ENCODE measurements at regions not wholly inside any gene's neighbourhood (a gene's known extent, or its start where the extent isn't known, plus 50 kb on each side); places are given as distances from the start of the nearest gene placed in this dataset.

- H3K4me1 ChIP-seq (ENCODE audit: control insufficient read depth in 3 of 3, insufficient read depth in 3 of 3, low read length in 3 of 3) = peaks cover 34 to 47% (median 37%) of the 10 kb centered on the region in 3 donors
- no peaks in the 10 kb centered on the region for H3K9me3 ChIP-seq (ENCODE audit: control insufficient read depth in 3 of 3, low read length in 3 of 3)
- no peaks in the 10 kb centered on the region for H3K36me3 ChIP-seq (ENCODE audit: control insufficient read depth in 3 of 3, insufficient read depth in 3 of 3, low read length in 3 of 3)
- no peaks in the 10 kb centered on the region for H3K27me3 ChIP-seq (ENCODE audit: control insufficient read depth in 3 of 3, insufficient read depth in 3 of 3, low read length in 3 of 3)
- H3K4me3 ChIP-seq (ENCODE audit: low read length in 3 of 3) = no peak overlapping the region
- H3K27ac ChIP-seq (ENCODE audit: low read depth, low read length) = no peak overlapping the region
- no peak overlapping the region for H3K9ac ChIP-seq (ENCODE audit: low read depth in 1 of 3, low read length in 3 of 3)
These were observed 142.4 kb downstream of the DDX1 start for GRCh38 chr2:15733867-15734673.

- Histone ChIP-seq H3K27me3 (ENCODE audit: control insufficient read depth in 3 of 3, insufficient read depth in 3 of 3, low read length in 3 of 3) (no peaks in the 10 kb centered on the region), H3K27ac (ENCODE audit: low read depth, low read length) (no peak overlapping the region), H3K9ac (ENCODE audit: low read depth in 1 of 3, low read length in 3 of 3) (no peak overlapping the region), H3K9me3 (ENCODE audit: control insufficient read depth in 3 of 3, low read length in 3 of 3) (no peaks in the 10 kb centered on the region), H3K4me3 (ENCODE audit: low read length in 3 of 3) (no peak overlapping the region), H3K36me3 (ENCODE audit: control insufficient read depth in 3 of 3, insufficient read depth in 3 of 3, low read length in 3 of 3) (no peaks in the 10 kb centered on the region), H3K4me1 (ENCODE audit: control insufficient read depth in 3 of 3, insufficient read depth in 3 of 3, low read length in 3 of 3) (peaks cover 33 to 45% (median 35%) of the 10 kb centered on the region in 3 donors)
These were observed 143.2 kb downstream of the DDX1 start for GRCh38 chr2:15734674-15735483.

- Histone ChIP-seq H3K4me3 (ENCODE audit: low read length in 3 of 3) (no peak overlapping the region), H3K36me3 (ENCODE audit: control insufficient read depth in 3 of 3, insufficient read depth in 3 of 3, low read length in 3 of 3) (no peaks in the 10 kb centered on the region), H3K27ac (ENCODE audit: low read depth, low read length) (no peak overlapping the region), H3K4me1 (ENCODE audit: control insufficient read depth in 3 of 3, insufficient read depth in 3 of 3, low read length in 3 of 3) (peaks cover 25 to 37% (median 27%) of the 10 kb centered on the region in 3 donors), H3K9me3 (ENCODE audit: control insufficient read depth in 3 of 3, low read length in 3 of 3) (no peaks in the 10 kb centered on the region), H3K27me3 (ENCODE audit: control insufficient read depth in 3 of 3, insufficient read depth in 3 of 3, low read length in 3 of 3) (no peaks in the 10 kb centered on the region), H3K9ac (ENCODE audit: low read depth in 1 of 3, low read length in 3 of 3) (no peak overlapping the region)
These were observed 144.0 kb downstream of the DDX1 start for GRCh38 chr2:15735484-15736326.

- no peaks in the 10 kb centered on the region for H3K9me3 ChIP-seq (ENCODE audit: control insufficient read depth in 3 of 3, low read length in 3 of 3)
- no peak overlapping the region for H3K27ac ChIP-seq (ENCODE audit: low read depth, low read length)
- H3K4me1 ChIP-seq (ENCODE audit: control insufficient read depth in 3 of 3, insufficient read depth in 3 of 3, low read length in 3 of 3) = peaks cover 18 to 28% (median 18%) of the 10 kb centered on the region in 3 donors
- no peak overlapping the region for H3K4me3 ChIP-seq (ENCODE audit: low read length in 3 of 3)
- no peaks in the 10 kb centered on the region for H3K36me3 ChIP-seq (ENCODE audit: control insufficient read depth in 3 of 3, insufficient read depth in 3 of 3, low read length in 3 of 3)
- no peaks in the 10 kb centered on the region for H3K27me3 ChIP-seq (ENCODE audit: control insufficient read depth in 3 of 3, insufficient read depth in 3 of 3, low read length in 3 of 3)
- H3K9ac ChIP-seq (ENCODE audit: low read depth in 1 of 3, low read length in 3 of 3) = no peak overlapping the region
These were observed 144.9 kb downstream of the DDX1 start for GRCh38 chr2:15736396-15737180.

- Histone ChIP-seq H3K9ac (ENCODE audit: low read depth in 1 of 3, low read length in 3 of 3) (no peak overlapping the region), H3K4me1 (ENCODE audit: control insufficient read depth in 3 of 3, insufficient read depth in 3 of 3, low read length in 3 of 3) (peaks cover 12 to 20% (median 14%) of the 10 kb centered on the region in 3 donors), H3K36me3 (ENCODE audit: control insufficient read depth in 3 of 3, insufficient read depth in 3 of 3, low read length in 3 of 3) (no peaks in the 10 kb centered on the region), H3K27ac (ENCODE audit: low read depth, low read length) (no peak overlapping the region), H3K27me3 (ENCODE audit: control insufficient read depth in 3 of 3, insufficient read depth in 3 of 3, low read length in 3 of 3) (no peaks in the 10 kb centered on the region), H3K9me3 (ENCODE audit: control insufficient read depth in 3 of 3, low read length in 3 of 3) (no peaks in the 10 kb centered on the region), H3K4me3 (ENCODE audit: low read length in 3 of 3) (no peak overlapping the region)
These were observed 145.9 kb downstream of the DDX1 start for GRCh38 chr2:15737314-15738224.

- no peaks in the 10 kb centered on the region for H3K9me3 ChIP-seq (ENCODE audit: control insufficient read depth in 3 of 3, low read length in 3 of 3)
- no peak overlapping the region for H3K27ac ChIP-seq (ENCODE audit: low read depth, low read length)
- H3K36me3 ChIP-seq (ENCODE audit: control insufficient read depth in 3 of 3, insufficient read depth in 3 of 3, low read length in 3 of 3) = no peaks in the 10 kb centered on the region
- H3K4me3 ChIP-seq (ENCODE audit: low read length in 3 of 3) = no peak overlapping the region
- no peak overlapping the region for H3K9ac ChIP-seq (ENCODE audit: low read depth in 1 of 3, low read length in 3 of 3)
- no peaks in the 10 kb centered on the region for H3K27me3 ChIP-seq (ENCODE audit: control insufficient read depth in 3 of 3, insufficient read depth in 3 of 3, low read length in 3 of 3)
- H3K4me1 ChIP-seq (ENCODE audit: control insufficient read depth in 3 of 3, insufficient read depth in 3 of 3, low read length in 3 of 3) = peaks cover 12 to 20% (median 12%) of the 10 kb centered on the region in 3 donors
These were observed 146.5 kb downstream of the DDX1 start for GRCh38 chr2:15738225-15738546.

- H3K4me3 ChIP-seq (ENCODE audit: low read length in 3 of 3) = no peak overlapping the region
- H3K9me3 ChIP-seq (ENCODE audit: control insufficient read depth in 3 of 3, low read length in 3 of 3) = no peaks in the 10 kb centered on the region
- H3K27ac ChIP-seq (ENCODE audit: low read depth, low read length) = no peak overlapping the region
- no peaks in the 10 kb centered on the region for H3K27me3 ChIP-seq (ENCODE audit: control insufficient read depth in 3 of 3, insufficient read depth in 3 of 3, low read length in 3 of 3)
- peaks cover 6 to 19% (median 10%) of the 10 kb centered on the region in 3 donors for H3K4me1 ChIP-seq (ENCODE audit: control insufficient read depth in 3 of 3, insufficient read depth in 3 of 3, low read length in 3 of 3)
- no peak overlapping the region for H3K9ac ChIP-seq (ENCODE audit: low read depth in 1 of 3, low read length in 3 of 3)
- no peaks in the 10 kb centered on the region for H3K36me3 ChIP-seq (ENCODE audit: control insufficient read depth in 3 of 3, insufficient read depth in 3 of 3, low read length in 3 of 3)
These were observed 147.3 kb downstream of the DDX1 start for GRCh38 chr2:15738943-15739342.

- no peaks in the 10 kb centered on the region for H3K36me3 ChIP-seq (ENCODE audit: control insufficient read depth in 3 of 3, insufficient read depth in 3 of 3, low read length in 3 of 3)
- no peak overlapping the region for H3K27ac ChIP-seq (ENCODE audit: low read depth, low read length)
- peaks cover 4% of the 10 kb centered on the region in 3 donors for H3K4me1 ChIP-seq (ENCODE audit: control insufficient read depth in 3 of 3, insufficient read depth in 3 of 3, low read length in 3 of 3)
These were observed 153.2 kb downstream of the DDX1 start for GRCh38 chr2:15744820-15745219.

More at GRCh38 chr2:15744820-15745219, 153.2 kb downstream of the DDX1 start:
- no peak overlapping the region for H3K4me3 ChIP-seq (ENCODE audit: low read length in 3 of 3)
- H3K27me3 ChIP-seq (ENCODE audit: control insufficient read depth in 3 of 3, insufficient read depth in 3 of 3, low read length in 3 of 3) = peaks cover 0 to 5% (median 0%) of the 10 kb centered on the region in 3 donors
- H3K9me3 ChIP-seq (ENCODE audit: control insufficient read depth in 3 of 3, low read length in 3 of 3) = no peaks in the 10 kb centered on the region
- no peak overlapping the region for H3K9ac ChIP-seq (ENCODE audit: low read depth in 1 of 3, low read length in 3 of 3)
